Cardiac muscle cell (in vitro differentiated cells and primary cell): ENCODE measurements at regions not wholly inside any gene's neighbourhood (a gene's known extent, or its start where the extent isn't known, plus 50 kb on each side); places are given as distances from the start of the nearest gene placed in this dataset.

Source experiments
- DNase-seq, 2 donors: peaks; one replicate each; pipeline versions ENCODE4 v3.0.0 to v3.0.0-alpha.2; 2010 to 2017; ENCODE audit warnings: low read depth in 1 of 2, low spot score in 1 of 2
- H3K27ac ChIP-seq: fragments of 200-600 bp; sonication (generic); 2 replicates; pipeline ENCODE4 v1.5.1; 2016
- H3K27me3 ChIP-seq: fragments of 200-600 bp; sonication (generic); 2 replicates; pipeline ENCODE4 v1.6.0; 2016; ENCODE audit warnings: control low read depth
- H3K36me3 ChIP-seq: fragments of 200-600 bp; sonication (generic); 2 replicates; pipeline ENCODE4 v1.5.1; 2016; ENCODE audit warnings: control low read depth
- H3K4me1 ChIP-seq: fragments of 200-600 bp; sonication (generic); 2 replicates; pipeline ENCODE4 v1.8.1; 2017; ENCODE audit warnings: low read depth, mild to moderate bottlenecking, mixed run types
- H3K4me3 ChIP-seq: fragments of 200-600 bp; sonication (generic); 2 replicates; pipeline ENCODE4 v1.5.1; 2016; ENCODE audit warnings: mild to moderate bottlenecking
- H3K9me3 ChIP-seq: fragments of 200-600 bp; sonication (generic); 2 replicates; pipeline ENCODE4 v1.5.1; 2017; ENCODE audit warnings: low read depth, mild to moderate bottlenecking, control low read depth
- CTCF ChIP-seq: IDR thresholded peaks from 2 replicates; pipeline ENCODE4 v1.5.1; 2012; ENCODE audit warnings: low read depth, mild to moderate bottlenecking, low read length

GRCh38 chr1:242873661-242874060, 349.2 kb upstream of the PLD5 start:
- no peaks in the 10 kb centered on the region for H3K27me3 ChIP-seq
- H3K36me3 ChIP-seq, result no peaks in the 10 kb centered on the region
- peaks cover 76% of the 10 kb centered on the region for H3K4me1 ChIP-seq
- no peak for DNase-seq
- H3K9me3 ChIP-seq, result no peaks in the 10 kb centered on the region
- TF ChIP-seq CTCF, result no peak
- H3K27ac ChIP-seq, result peak overlapping the region; percentile 75
- no peak overlapping the region for H3K4me3 ChIP-seq

- DNase-seq, result no peak
- Histone ChIP-seq H3K27me3 (no peaks in the 10 kb centered on the region), H3K4me3 (no peak overlapping the region), H3K4me1 (peaks cover 65% of the 10 kb centered on the region), H3K36me3 (no peaks in the 10 kb centered on the region), H3K9me3 (no peaks in the 10 kb centered on the region), H3K27ac (peak overlapping the region; percentile 75)
- TF ChIP-seq CTCF, result no peak
Measured at GRCh38 chr1:242872521-242872920, 348.0 kb upstream of the PLD5 start.

GRCh38 chr1:242871471-242872030, 347.1 kb upstream of the PLD5 start:
- Histone ChIP-seq H3K36me3 (no peaks in the 10 kb centered on the region), H3K9me3 (no peaks in the 10 kb centered on the region), H3K4me3 (no peak overlapping the region), H3K27me3 (no peaks in the 10 kb centered on the region), H3K4me1 (peaks cover 57% of the 10 kb centered on the region), H3K27ac (peak overlapping the region; percentile 67)
- TF ChIP-seq CTCF, result no peak
- DNase-seq, result no peak

- Histone ChIP-seq H3K9me3 (no peaks in the 10 kb centered on the region), H3K27ac (peak overlapping the region; percentile 1), H3K36me3 (no peaks in the 10 kb centered on the region), H3K27me3 (no peaks in the 10 kb centered on the region), H3K4me1 (peaks cover 52% of the 10 kb centered on the region), H3K4me3 (no peak overlapping the region)
- no peak for DNase-seq
- no peak for TF ChIP-seq CTCF
Measured at GRCh38 chr1:242870966-242871365, 346.5 kb upstream of the PLD5 start.

- no peaks in the 10 kb centered on the region for H3K9me3 ChIP-seq
- TF ChIP-seq CTCF, result no peak
Measured at GRCh38 chr1:242856289-242856688, 331.8 kb upstream of the PLD5 start.

GRCh38 chr1:242854466-242854865, 330.0 kb upstream of the PLD5 start:
- Histone ChIP-seq H3K4me3 (no peak overlapping the region), H3K36me3 (no peaks in the 10 kb centered on the region), H3K27me3 (no peaks in the 10 kb centered on the region), H3K9me3 (no peaks in the 10 kb centered on the region), H3K4me1 (peaks cover 2% of the 10 kb centered on the region), H3K27ac (no peak overlapping the region)
- TF ChIP-seq CTCF, result no peak
- DNase-seq, result no peak

More at GRCh38 chr1:242856289-242856688, 331.8 kb upstream of the PLD5 start:
- Histone ChIP-seq H3K27me3 (no peaks in the 10 kb centered on the region), H3K36me3 (no peaks in the 10 kb centered on the region), H3K27ac (no peak overlapping the region), H3K4me1 (peaks cover 2% of the 10 kb centered on the region), H3K4me3 (no peak overlapping the region)
- DNase-seq, result no peak
